SK-N-SH treated with all-trans-retinoic acid at 6 μM for 48 hours (cell line): ENCODE measurements at regions not wholly inside any gene's neighbourhood (a gene's known extent, or its start where the extent isn't known, plus 50 kb on each side); places are given as distances from the start of the nearest gene placed in this dataset.
A peak's percentile ranks its signal among the peaks of the same experiment; 100 is the strongest.

Experiments used
- ATAC-seq: fragments of 200-7000 bp; cut with Tn5 transposase; 3 replicates; pipeline ENCODE4 v1.9.1; 2020; ENCODE audit warnings: mild to moderate bottlenecking, moderate library complexity
- ARNTL ChIP-seq: fragments of 450-650 bp; formaldehyde crosslinking; IDR thresholded peaks from 2 replicates; pipeline ENCODE4 v1.5.0; 2020; ENCODE audit warnings: low read depth, mild to moderate bottlenecking, moderate library complexity, borderline replicate concordance
- BACH2 ChIP-seq: fragments of 250-450 bp; sonication (Bioruptor Pico); IDR thresholded peaks from 2 replicates; pipeline ENCODE4 v1.9.0; 2021; ENCODE audit warnings: mild to moderate bottlenecking, borderline replicate concordance
- CSDC2 ChIP-seq: fragments of 250-450 bp; sonication (Bioruptor Pico); IDR thresholded peaks from 2 replicates; pipeline ENCODE4 v1.5.0; 2020; ENCODE audit warnings: mild to moderate bottlenecking, moderate library complexity
- CSRNP3 ChIP-seq: fragments of 250-450 bp; sonication (Bioruptor Pico); IDR thresholded peaks from 2 replicates; pipeline ENCODE4 v1.5.1; 2021; ENCODE audit warnings: mild to moderate bottlenecking, moderate library complexity
- ESRRG ChIP-seq: fragments of 250-450 bp; sonication (Bioruptor Pico); IDR thresholded peaks from 2 replicates; pipeline ENCODE4 v1.6.1; 2021; ENCODE audit warnings: mild to moderate bottlenecking
- GLIS3 ChIP-seq: fragments of 250-450 bp; sonication (Bioruptor Pico); IDR thresholded peaks from 2 replicates; pipeline ENCODE4 v1.5.0; 2020; ENCODE audit warnings: mild to moderate bottlenecking, moderate library complexity
- ISL1 ChIP-seq: fragments of 250-450 bp; sonication (Bioruptor Pico); IDR thresholded peaks from 2 replicates; pipeline ENCODE4 v2.1.2; 2022; ENCODE audit warnings: mild to moderate bottlenecking, moderate library complexity
- PATZ1 ChIP-seq: fragments of 250-450 bp; sonication (Bioruptor Pico); IDR thresholded peaks from 2 replicates; pipeline ENCODE4 v1.8.0; 2020; ENCODE audit warnings: mild to moderate bottlenecking, moderate library complexity, borderline replicate concordance
- POU6F1 ChIP-seq: fragments of 250-450 bp; sonication (Bioruptor Pico); IDR thresholded peaks from 2 replicates; pipeline ENCODE4 v1.8.0; 2021; ENCODE audit warnings: low read depth, mild to moderate bottlenecking, moderate library complexity, borderline replicate concordance
- PPARA ChIP-seq: fragments of 250-450 bp; sonication (Bioruptor Pico); IDR thresholded peaks from 2 replicates; pipeline ENCODE4 v1.5.0; 2020; ENCODE audit warnings: mild to moderate bottlenecking, borderline replicate concordance
- RARB ChIP-seq: fragments of 250-450 bp; sonication (Bioruptor Pico); IDR thresholded peaks from 2 replicates; pipeline ENCODE4 v1.8.0; 2021; ENCODE audit warnings: mild to moderate bottlenecking, moderate library complexity
- SNAI2 ChIP-seq: fragments of 250-450 bp; sonication (Bioruptor Pico); IDR thresholded peaks from 2 replicates; pipeline ENCODE4 v1.5.0; 2020; ENCODE audit warnings: mild to moderate bottlenecking, moderate library complexity
- TCF4 ChIP-seq: fragments of 250-450 bp; sonication (Bioruptor Pico); IDR thresholded peaks from 2 replicates; pipeline ENCODE4 v1.8.0; 2021; ENCODE audit warnings: mild to moderate bottlenecking, moderate library complexity, borderline replicate concordance
- TOX ChIP-seq: fragments of 250-450 bp; sonication (Bioruptor Pico); IDR thresholded peaks from 2 replicates; pipeline ENCODE4 v1.8.0; 2021; ENCODE audit warnings: mild to moderate bottlenecking, moderate library complexity, borderline replicate concordance
- ZC3H10 ChIP-seq: fragments of 250-450 bp; sonication (Bioruptor Pico); IDR thresholded peaks from 2 replicates; pipeline ENCODE4 v1.5.1; 2021; ENCODE audit warnings: mild to moderate bottlenecking, moderate library complexity
- ZFP3 ChIP-seq: fragments of 250-450 bp; sonication (Bioruptor Pico); IDR thresholded peaks from 2 replicates; pipeline ENCODE4 v1.5.0; 2020; ENCODE audit warnings: mild to moderate bottlenecking, moderate library complexity
- ZNF70 ChIP-seq: fragments of 450-650 bp; formaldehyde crosslinking; IDR thresholded peaks from 2 replicates; pipeline ENCODE4 v1.5.0; 2020; ENCODE audit warnings: mild to moderate bottlenecking, moderate library complexity
- ZNF8 ChIP-seq: fragments of 450-650 bp; formaldehyde crosslinking; IDR thresholded peaks from 2 replicates; pipeline ENCODE4 v1.5.0; 2020; ENCODE audit warnings: mild to moderate bottlenecking, moderate library complexity
- TF ChIP-seq, protein P1 (sequence below): fragments of 250-450 bp; sonication (Bioruptor Pico); IDR thresholded peaks from 2 replicates; pipeline ENCODE4 v1.5.1; 2020; ENCODE audit warnings: low read depth, mild to moderate bottlenecking, moderate library complexity

GRCh38 chr16:77650761-77651160 lies 71.6 kb upstream of the NUDT7 start:
- ATAC-seq: no peak
- TF ChIP-seq CSDC2 (CRISPR knock-in tag): no peak
- no peak for TF ChIP-seq ZNF8 (CRISPR knock-in tag)
- TF ChIP-seq PATZ1: no peak
- TF ChIP-seq ZNF70 (CRISPR knock-in tag): no peak
- TF ChIP-seq RARB (CRISPR knock-in tag): no peak

- no peak for ATAC-seq
- no peak for TF ChIP-seq CSDC2 (CRISPR knock-in tag)
- TF ChIP-seq, protein P1, sequence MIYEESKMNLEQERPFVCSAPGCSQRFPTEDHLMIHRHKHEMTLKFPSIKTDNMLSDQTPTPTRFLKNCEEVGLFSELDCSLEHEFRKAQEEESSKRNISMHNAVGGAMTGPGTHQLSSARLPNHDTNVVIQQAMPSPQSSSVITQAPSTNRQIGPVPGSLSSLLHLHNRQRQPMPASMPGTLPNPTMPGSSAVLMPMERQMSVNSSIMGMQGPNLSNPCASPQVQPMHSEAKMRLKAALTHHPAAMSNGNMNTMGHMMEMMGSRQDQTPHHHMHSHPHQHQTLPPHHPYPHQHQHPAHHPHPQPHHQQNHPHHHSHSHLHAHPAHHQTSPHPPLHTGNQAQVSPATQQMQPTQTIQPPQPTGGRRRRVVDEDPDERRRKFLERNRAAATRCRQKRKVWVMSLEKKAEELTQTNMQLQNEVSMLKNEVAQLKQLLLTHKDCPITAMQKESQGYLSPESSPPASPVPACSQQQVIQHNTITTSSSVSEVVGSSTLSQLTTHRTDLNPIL (CRISPR knock-in tag): no peak
- no peak for TF ChIP-seq POU6F1 (CRISPR knock-in tag)
- no peak for TF ChIP-seq TOX (CRISPR knock-in tag)
- no peak for TF ChIP-seq ESRRG (CRISPR knock-in tag)
- no peak for TF ChIP-seq ZFP3 (CRISPR knock-in tag)
- no peak for TF ChIP-seq ZC3H10 (CRISPR knock-in tag)
- no peak for TF ChIP-seq BACH2 (CRISPR knock-in tag)
- no peak for TF ChIP-seq PPARA
- TF ChIP-seq ISL1: no peak
- no peak for TF ChIP-seq ARNTL
- no peak for TF ChIP-seq CSRNP3 (CRISPR knock-in tag)
- no peak for TF ChIP-seq TCF4 (CRISPR knock-in tag)
Observed at GRCh38 chr16:77652399-77652798, 69.9 kb upstream of the NUDT7 start.

- TF ChIP-seq CSDC2 (CRISPR knock-in tag) (no peak), GLIS3 (no peak), PATZ1 (no peak), ESRRG (CRISPR knock-in tag) (no peak), TCF4 (CRISPR knock-in tag) (no peak)
- TF ChIP-seq, protein P1 (CRISPR knock-in tag): no peak
- no peak for ATAC-seq
Observed at GRCh38 chr16:77657016-77657415, 65.3 kb upstream of the NUDT7 start.

DNA sequence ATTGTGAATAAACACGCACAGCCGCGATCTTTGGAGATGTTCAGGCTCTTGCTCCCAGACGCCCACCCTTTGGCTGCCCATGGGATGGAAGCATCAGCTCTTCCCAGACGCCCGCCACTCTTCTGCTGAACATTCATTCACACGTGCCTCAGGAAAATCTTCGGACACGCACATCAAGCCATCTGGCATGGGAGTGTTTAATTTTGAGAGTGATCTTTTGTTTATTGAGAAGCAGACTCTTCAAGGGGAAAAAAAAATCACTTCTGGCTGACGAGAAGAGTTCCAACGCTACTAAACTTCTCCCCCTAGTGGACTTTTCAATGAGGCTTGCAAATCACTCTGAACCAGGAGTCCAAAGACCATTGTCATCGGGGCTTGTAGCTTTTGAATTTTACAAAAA lies 62.0 kb upstream of the NUDT7 start:
- TF ChIP-seq ZFP3 (CRISPR knock-in tag) (no peak), SNAI2 (CRISPR knock-in tag) (no peak), BACH2 (CRISPR knock-in tag) (no peak), ESRRG (CRISPR knock-in tag) (no peak), CSRNP3 (CRISPR knock-in tag) (no peak)
- ATAC-seq: peak; percentile 79
